ENCODE measurements at regions not wholly inside any gene's neighbourhood (a gene's known extent, or its start where the extent isn't known, plus 50 kb on each side); places are given as distances from the start of the nearest gene placed in this dataset.

GRCh38 chr1:234756857-234757256 lies 146.9 kb upstream of the IRF2BP2 start:
- POLR2A ChIA-PET: interaction anchor here (1.5 to 1.6 kb wide), 2 partner anchors 11 to 31 kb away, joined by 3 to 4 read pairs; no protein-coding TSS in a partner anchor

GRCh38 chr1:234756066-234756774 lies 146.2 kb upstream of the IRF2BP2 start:
- no peak overlapping the region for H3K27ac ChIP-seq (ENCODE audit: extremely low read length, insufficient read depth, low read length)
- ChIA-PET CTCF (ENCODE audit: low intra/inter-chr PET ratio, low total read pairs) (no interaction called here), POLR2A (interaction anchor here (1.1 to 2.7 kb wide), 4 partner anchors 12 to 36 kb away, joined by 3 to 11 read pairs (median 4); no protein-coding TSS in a partner anchor)
- no TSS peak for BruUV-seq (replicated peaks)
- no peaks in the 10 kb centered on the region for H3K79me2 ChIP-seq (ENCODE audit: insufficient read depth, low read length)
- no peaks in the 10 kb centered on the region for H4K20me1 ChIP-seq (ENCODE audit: insufficient read depth, low read length)
- WGBS (ENCODE audit: low lambda C conversion rate): 95% methylated on average over 13 of the region's 13 CpGs
- H3K9ac ChIP-seq (ENCODE audit: insufficient read depth, low read depth, low read length): no peak overlapping the region
- H2AFZ ChIP-seq (ENCODE audit: low read length): no peak overlapping the region
- intact Hi-C loops (cut with micrococcal nuclease; ENCODE audit: unreplicated experiment): loop anchor here (10.0 kb wide), 1 partner anchor 329 kb away; no protein-coding TSS in a partner anchor
- in situ Hi-C loops (cut with HindIII; ENCODE audit: extremely low pct_ligation_motif_present, low pct_unique_long_range_greater_than_20kb): loop anchor here (10.0 kb wide), 1 partner anchor 199 kb away; no protein-coding TSS in a partner anchor
- peaks cover 55% of the 10 kb centered on the region for H3K4me1 ChIP-seq (ENCODE audit: insufficient read depth, low read length)
- ATAC-seq (no peak), FAIRE-seq (no peak), DNase-seq (ENCODE audit: low spot score) (no peak)
- no peaks in the 10 kb centered on the region for H3K36me3 ChIP-seq (replicated peaks in 1 of 2; ENCODE audit: control insufficient read depth in 1 of 2, insufficient read depth in 2 of 2, low read length in 2 of 2)
- no peak overlapping the region for H3K4me2 ChIP-seq (ENCODE audit: low read depth, low read length)
- H3K9me3 ChIP-seq (ENCODE audit: low read length): no peaks in the 10 kb centered on the region
- H3K27me3 ChIP-seq (ENCODE audit: control insufficient read depth in 1 of 2, insufficient read depth in 2 of 2, low read length in 2 of 2): no peaks in the 10 kb centered on the region
- no peak overlapping the region for H3K4me3 ChIP-seq (replicated peaks in 1 of 3; ENCODE audit: insufficient read depth in 1 of 3, low read depth in 2 of 3, low read length in 3 of 3)
- TF ChIP-seq MAZ (IDR thresholded peaks at IDR 0.05; ENCODE audit: borderline replicate concordance, low read depth, low read length): no peak
- no peak for TF ChIP-seq MAZ (CRISPR knock-in tag; IDR thresholded peaks at IDR 0.05; ENCODE audit: low read depth)
- no peak for TF ChIP-seq GLI4 (CRISPR knock-in tag; IDR thresholded peaks at IDR 0.05; ENCODE audit: borderline replicate concordance)
- TF ChIP-seq AKNA (CRISPR knock-in tag; IDR thresholded peaks at IDR 0.05; ENCODE audit: borderline replicate concordance): no peak
- no peak for TF ChIP-seq SNAPC5 (CRISPR knock-in tag; IDR thresholded peaks at IDR 0.05; ENCODE audit: borderline replicate concordance)
- TF ChIP-seq ZNF546 (CRISPR knock-in tag; conservative IDR thresholded peaks at IDR 0.05): no peak
- TF ChIP-seq HOXA3 (CRISPR knock-in tag; IDR thresholded peaks at IDR 0.05): no peak
- no peak for TF ChIP-seq SP4 (CRISPR knock-in tag; IDR thresholded peaks at IDR 0.05)
- no peak for TF ChIP-seq STAT5B (CRISPR knock-in tag; IDR thresholded peaks at IDR 0.05)
- no peak for TF ChIP-seq CBFB (CRISPR knock-in tag; IDR thresholded peaks at IDR 0.05)
- TF ChIP-seq HOXA5 (CRISPR knock-in tag; IDR thresholded peaks at IDR 0.05): no peak
- TF ChIP-seq MEIS2 (CRISPR knock-in tag; IDR thresholded peaks at IDR 0.05): no peak

More at GRCh38 chr1:234756857-234757256, 146.9 kb upstream of the IRF2BP2 start:
- Histone ChIP-seq H3K4me3 (replicated peaks in 1 of 3; ENCODE audit: insufficient read depth in 1 of 3, low read depth in 2 of 3, low read length in 3 of 3) (no peak overlapping the region), H3K36me3 (replicated peaks in 1 of 2; ENCODE audit: control insufficient read depth in 1 of 2, insufficient read depth in 2 of 2, low read length in 2 of 2) (no peaks in the 10 kb centered on the region), H3K9me3 (ENCODE audit: low read length) (no peaks in the 10 kb centered on the region), H2AFZ (ENCODE audit: low read length) (no peak overlapping the region), H3K4me1 (ENCODE audit: insufficient read depth, low read length) (peaks cover 52% of the 10 kb centered on the region), H3K9ac (ENCODE audit: insufficient read depth, low read depth, low read length) (no peak overlapping the region), H3K4me2 (ENCODE audit: low read depth, low read length) (no peak overlapping the region), H3K79me2 (ENCODE audit: insufficient read depth, low read length) (no peaks in the 10 kb centered on the region), H3K27ac (ENCODE audit: extremely low read length, insufficient read depth, low read length) (no peak overlapping the region), H4K20me1 (ENCODE audit: insufficient read depth, low read length) (no peaks in the 10 kb centered on the region), H3K27me3 (ENCODE audit: control insufficient read depth in 1 of 2, insufficient read depth in 2 of 2, low read length in 2 of 2) (no peaks in the 10 kb centered on the region)
- WGBS (ENCODE audit: low lambda C conversion rate): 97% methylated on average over 6 of the region's 6 CpGs
- TF ChIP-seq ZNF768 (CRISPR knock-in tag; IDR thresholded peaks at IDR 0.05) (peak; percentile 72), MIER2 (CRISPR knock-in tag; IDR thresholded peaks at IDR 0.05) (no peak), SRY (CRISPR knock-in tag; IDR thresholded peaks at IDR 0.05) (no peak), ZNF883 (CRISPR knock-in tag; IDR thresholded peaks at IDR 0.05; ENCODE audit: not compliant biosample characterization) (no peak), RAD51 (IDR thresholded peaks at IDR 0.05; ENCODE audit: borderline replicate concordance) (no peak)
- ATAC-seq (no peak), DNase-seq (ENCODE audit: low spot score) (no peak), FAIRE-seq (no peak)
- intact Hi-C loops (cut with micrococcal nuclease; ENCODE audit: unreplicated experiment): loop anchor here (10.0 kb wide), 1 partner anchor 328 kb away; no protein-coding TSS in a partner anchor
- in situ Hi-C loops (cut with HindIII; ENCODE audit: extremely low pct_ligation_motif_present, low pct_unique_long_range_greater_than_20kb): loop anchor here (10.0 kb wide), 1 partner anchor 198 kb away; no protein-coding TSS in a partner anchor
- BruUV-seq (replicated peaks): no TSS peak
- CTCF ChIA-PET (ENCODE audit: low intra/inter-chr PET ratio, low total read pairs): no interaction called here
